22Rv1 (cell line): ENCODE measurements at regions not wholly inside any gene's neighbourhood (a gene's known extent, or its start where the extent isn't known, plus 50 kb on each side); places are given as distances from the start of the nearest gene placed in this dataset.

Experiments used
- H3K27ac ChIP-seq: fragments of 450-650 bp; 2 replicates; pipeline ENCODE4 v1.5.1; 2017
- ZFX ChIP-seq: fragments of 450-650 bp; IDR thresholded peaks from 2 replicates; pipeline ENCODE4 v1.6.1; 2017; ENCODE audit warnings: antibody characterized with exemption, borderline replicate concordance
- TF ChIP-seq, protein P1 (sequence below): fragments of 450-650 bp; IDR thresholded peaks from 2 replicates; pipeline ENCODE4 v1.5.1; 2017; ENCODE audit warnings: mild to moderate bottlenecking

DNA sequence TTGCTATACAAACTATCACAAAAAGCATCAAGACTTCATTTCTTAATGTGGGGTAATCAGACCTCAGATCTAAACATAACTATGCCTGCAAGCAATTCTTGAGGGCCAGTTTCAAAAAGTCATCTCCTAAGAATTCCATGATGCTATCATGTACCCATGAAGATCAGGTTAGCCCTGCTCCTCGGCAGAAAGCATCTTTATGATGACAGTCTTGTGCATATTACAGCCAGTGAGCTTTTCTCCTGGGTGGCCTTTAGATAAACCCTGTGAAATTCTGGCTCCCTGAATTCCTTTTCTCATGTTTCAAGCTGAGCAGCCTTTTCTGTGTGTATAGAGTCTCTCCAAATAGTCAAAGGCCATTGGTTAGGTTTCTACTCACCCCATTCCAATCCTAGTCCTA is 201.9 kb upstream of the MCTP2 start:
- TF ChIP-seq ZFX = no peak
- TF ChIP-seq, protein P1, sequence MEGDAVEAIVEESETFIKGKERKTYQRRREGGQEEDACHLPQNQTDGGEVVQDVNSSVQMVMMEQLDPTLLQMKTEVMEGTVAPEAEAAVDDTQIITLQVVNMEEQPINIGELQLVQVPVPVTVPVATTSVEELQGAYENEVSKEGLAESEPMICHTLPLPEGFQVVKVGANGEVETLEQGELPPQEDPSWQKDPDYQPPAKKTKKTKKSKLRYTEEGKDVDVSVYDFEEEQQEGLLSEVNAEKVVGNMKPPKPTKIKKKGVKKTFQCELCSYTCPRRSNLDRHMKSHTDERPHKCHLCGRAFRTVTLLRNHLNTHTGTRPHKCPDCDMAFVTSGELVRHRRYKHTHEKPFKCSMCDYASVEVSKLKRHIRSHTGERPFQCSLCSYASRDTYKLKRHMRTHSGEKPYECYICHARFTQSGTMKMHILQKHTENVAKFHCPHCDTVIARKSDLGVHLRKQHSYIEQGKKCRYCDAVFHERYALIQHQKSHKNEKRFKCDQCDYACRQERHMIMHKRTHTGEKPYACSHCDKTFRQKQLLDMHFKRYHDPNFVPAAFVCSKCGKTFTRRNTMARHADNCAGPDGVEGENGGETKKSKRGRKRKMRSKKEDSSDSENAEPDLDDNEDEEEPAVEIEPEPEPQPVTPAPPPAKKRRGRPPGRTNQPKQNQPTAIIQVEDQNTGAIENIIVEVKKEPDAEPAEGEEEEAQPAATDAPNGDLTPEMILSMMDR = no peak
- H3K27ac ChIP-seq = no peak overlapping the region

DNA sequence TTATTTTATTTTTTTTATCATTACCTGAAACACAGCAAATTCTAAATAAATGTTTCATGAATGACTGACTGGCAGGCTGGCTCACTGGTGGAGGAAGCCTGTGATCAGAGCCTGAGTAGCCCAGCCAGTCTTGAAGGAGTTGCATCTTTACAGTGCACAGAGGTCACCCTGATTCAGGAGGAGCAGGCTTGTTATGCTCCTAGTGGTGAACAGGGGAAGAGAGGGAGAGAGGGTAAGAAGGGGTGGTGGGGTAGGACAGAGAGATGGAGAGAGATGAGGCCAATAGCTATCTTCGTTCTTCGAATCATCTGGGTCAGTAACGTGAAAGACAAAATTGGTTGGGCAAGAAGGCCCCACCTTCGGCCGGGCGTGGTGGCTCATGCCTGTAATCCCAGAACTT is 202.6 kb upstream of the MCTP2 start:
- H3K27ac ChIP-seq = no peak overlapping the region
- TF ChIP-seq, protein P1 = no peak
- no peak for TF ChIP-seq ZFX

DNA sequence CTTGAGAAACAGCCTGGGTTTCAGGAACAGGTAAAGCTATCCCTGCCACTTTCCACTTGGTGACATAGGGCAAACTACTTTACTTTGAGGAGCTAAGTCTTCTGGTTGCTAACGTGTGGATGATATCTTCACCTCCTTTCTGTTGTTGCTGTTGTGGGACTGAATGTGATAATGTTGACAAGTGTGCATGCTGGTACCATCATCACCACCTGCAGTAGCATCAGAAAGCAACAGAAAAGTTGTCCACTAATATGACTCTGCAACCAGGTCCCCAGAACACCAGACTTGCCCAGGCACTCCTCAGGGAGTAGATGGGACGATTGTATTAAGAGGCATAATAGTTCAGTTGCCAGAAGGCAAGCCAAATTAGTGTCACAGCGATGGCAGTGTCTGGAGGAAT is 203.2 kb upstream of the MCTP2 start:
- TF ChIP-seq ZFX = no peak
- TF ChIP-seq, protein P1 = no peak
- no peak overlapping the region for H3K27ac ChIP-seq

DNA sequence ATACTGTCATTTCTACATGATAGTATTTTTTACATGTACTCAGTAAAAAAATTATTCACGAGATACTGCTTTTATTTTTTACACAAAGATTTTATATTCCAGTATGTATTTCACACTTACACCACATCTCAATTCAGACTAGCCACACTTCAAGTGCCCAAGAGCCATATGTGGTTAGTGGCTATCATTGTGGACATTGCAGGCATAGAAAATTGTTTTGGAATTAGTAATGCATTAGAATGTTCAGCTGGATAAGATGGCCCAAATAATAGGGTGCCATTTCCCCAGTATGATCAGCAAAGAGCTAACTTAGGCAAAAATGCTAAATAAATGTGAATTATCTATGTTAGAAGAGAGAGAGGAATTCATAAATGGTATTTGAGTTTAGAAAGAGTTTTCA is 203.8 kb upstream of the MCTP2 start:
- H3K27ac ChIP-seq = no peak overlapping the region
- TF ChIP-seq, protein P1 = no peak
- no peak for TF ChIP-seq ZFX

DNA sequence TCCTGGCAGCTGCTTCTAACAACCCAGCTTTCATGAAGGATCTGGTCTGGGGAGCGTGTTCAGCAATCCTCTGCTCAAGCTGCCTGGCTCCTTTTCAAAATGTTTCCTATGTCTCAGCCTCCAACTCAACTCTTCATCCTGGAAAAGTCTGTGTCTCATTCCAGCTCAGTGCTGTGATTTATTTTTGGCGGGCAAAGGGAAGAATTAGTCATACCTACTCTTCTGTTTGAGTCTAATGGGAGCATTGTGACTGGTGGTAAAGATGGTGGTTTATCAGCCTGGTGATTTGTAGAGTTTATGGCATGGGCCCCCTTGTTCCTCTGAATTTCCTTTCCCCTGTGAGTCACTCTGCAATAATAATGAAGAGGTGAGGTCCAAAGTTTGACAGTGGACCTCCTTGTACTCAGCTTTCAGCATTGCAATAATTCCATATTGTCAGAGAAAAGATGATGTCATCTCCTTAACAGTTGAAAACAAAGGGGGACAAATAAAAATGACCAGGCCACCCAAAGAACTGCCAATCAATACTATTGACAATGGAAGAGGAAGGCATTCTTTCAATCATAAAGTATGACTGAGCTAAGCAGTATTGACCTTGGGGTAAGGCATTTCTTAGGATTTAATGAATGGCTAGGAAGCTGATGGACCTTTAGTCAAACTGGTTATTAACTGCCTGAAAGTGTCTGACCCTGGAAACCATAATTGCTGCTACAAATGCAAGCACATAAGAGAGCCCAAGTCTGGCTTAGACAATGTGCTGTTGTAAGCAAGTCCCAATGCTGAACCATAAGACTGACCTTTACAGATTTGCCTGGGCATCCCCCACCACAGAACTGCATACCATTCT is 204.7 kb upstream of the MCTP2 start:
- no peak for TF ChIP-seq ZFX
- TF ChIP-seq, protein P1 = no peak
- H3K27ac ChIP-seq = no peak overlapping the region

DNA sequence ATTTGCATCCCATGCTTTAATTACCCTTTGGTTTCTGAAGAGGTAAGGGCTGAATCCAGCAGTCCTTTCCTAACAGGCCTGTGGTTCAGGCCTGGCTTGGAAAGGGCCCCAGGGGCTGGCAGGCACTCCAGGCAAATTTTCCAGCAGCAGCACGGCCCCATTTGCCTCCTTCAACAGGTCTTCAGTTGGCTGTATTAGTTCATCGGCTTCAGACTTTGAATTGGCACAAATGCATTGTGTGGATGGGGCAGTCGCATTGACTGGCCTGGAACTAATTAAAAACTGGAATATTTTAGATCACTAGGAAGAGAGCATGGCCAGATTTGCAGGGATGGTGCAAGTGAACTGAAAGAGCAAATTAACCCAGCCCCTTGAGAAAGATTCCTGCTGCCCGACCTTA is 207.8 kb upstream of the MCTP2 start:
- H3K27ac ChIP-seq = no peak overlapping the region
- TF ChIP-seq ZFX = no peak
- TF ChIP-seq, protein P1 = no peak

DNA sequence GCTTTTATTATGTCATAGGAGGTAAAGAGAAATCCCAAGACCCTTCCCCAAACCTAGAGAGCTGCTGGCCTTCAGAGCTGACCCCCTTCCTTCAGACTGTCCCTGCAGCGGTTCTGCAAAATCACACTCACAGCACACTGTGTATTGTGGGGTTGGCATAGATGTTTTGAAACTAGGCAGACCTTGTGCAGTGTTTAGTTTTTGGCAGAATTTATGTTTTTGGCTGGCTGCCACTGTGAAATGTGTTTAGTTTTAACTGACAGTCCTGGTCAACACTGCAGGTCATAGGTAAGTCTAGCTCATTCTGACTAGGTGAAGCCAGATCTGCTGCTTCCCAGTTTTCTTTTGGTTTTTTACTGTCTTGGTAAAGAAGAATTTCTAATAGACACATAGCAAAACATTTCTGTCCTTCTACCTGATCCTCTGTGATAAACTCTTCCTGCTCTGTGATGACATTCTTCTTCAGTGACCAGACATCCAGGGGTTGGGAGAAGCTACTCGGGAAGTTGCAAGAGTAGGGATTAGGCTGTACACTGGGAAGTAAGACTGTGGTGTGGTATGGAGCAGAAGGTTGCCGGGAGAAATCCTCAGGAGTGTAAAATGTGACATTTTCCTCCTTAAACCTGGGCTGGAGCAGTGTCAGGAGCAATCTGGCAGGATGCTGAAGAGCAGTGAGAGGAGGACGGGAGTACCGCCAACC is 209.6 kb upstream of the MCTP2 start:
- no peak overlapping the region for H3K27ac ChIP-seq
- TF ChIP-seq ZFX = no peak
- TF ChIP-seq, protein P1 = no peak
